GM21360 (cell line): ENCODE measurements at regions not wholly inside any gene's neighbourhood (a gene's known extent, or its start where the extent isn't known, plus 50 kb on each side); places are given as distances from the start of the nearest gene placed in this dataset.

Experiments
- ATAC-seq: cut with Tn5 transposase; IDR thresholded peaks from one replicate; pipeline ENCODE4 v1.9.1; 2021; ENCODE audit warnings: mild to moderate bottlenecking, moderate library complexity; ENCODE audit not compliant: unreplicated experiment

- no peak for ATAC-seq
Measured at GRCh38 chr22:48749555-48750227, 1078.0 kb downstream of the BRD1 start.

- ATAC-seq, result no peak
Measured at GRCh38 chr22:48748860-48749554, 1078.7 kb downstream of the BRD1 start.

GRCh38 chr22:48748113-48748859 is 1079.4 kb downstream of the BRD1 start:
- no peak for ATAC-seq

GRCh38 chr22:48746789-48747425 is 1080.8 kb downstream of the BRD1 start:
- ATAC-seq, result no peak

- ATAC-seq, result no peak
Measured at GRCh38 chr22:48745842-48746788, 1081.6 kb downstream of the BRD1 start.

- no peak for ATAC-seq
Measured at GRCh38 chr22:48744967-48745841, 1082.5 kb downstream of the BRD1 start.

- ATAC-seq, result no peak
Measured at GRCh38 chr22:48744283-48744641, 1083.4 kb downstream of the BRD1 start.

GRCh38 chr22:48743601-48744282 is 1083.9 kb downstream of the BRD1 start:
- no peak for ATAC-seq

GRCh38 chr22:48742556-48743343 is 1084.9 kb downstream of the BRD1 start:
- no peak for ATAC-seq

- no peak for ATAC-seq
Measured at GRCh38 chr22:48742191-48742555, 1085.5 kb downstream of the BRD1 start.

GRCh38 chr22:48741540-48741939 is 1086.1 kb downstream of the BRD1 start:
- ATAC-seq, result no peak

GRCh38 chr22:48740731-48741405 is 1086.8 kb downstream of the BRD1 start:
- no peak for ATAC-seq

- ATAC-seq, result no peak
Measured at GRCh38 chr22:48740086-48740730, 1087.5 kb downstream of the BRD1 start.

GRCh38 chr22:48739348-48740085 is 1088.2 kb downstream of the BRD1 start:
- ATAC-seq, result no peak

- ATAC-seq, result no peak
Measured at GRCh38 chr22:48738204-48738980, 1089.3 kb downstream of the BRD1 start.
